ENCODE measurements at regions not wholly inside any gene's neighbourhood (a gene's known extent, or its start where the extent isn't known, plus 50 kb on each side); places are given as distances from the start of the nearest gene placed in this dataset.

GRCh38 chr1:209249785-209250440 is 333.6 kb upstream of the CAMK1G start:
- no peak overlapping the region for H3K27ac ChIP-seq (ENCODE audit: low read depth, low read length)

GRCh38 chr1:209250861-209251636 is 332.5 kb upstream of the CAMK1G start:
- no peaks in the 10 kb centered on the region for H3K36me3 ChIP-seq (ENCODE audit: control insufficient read depth, insufficient read depth, low read length)
- H3K4me3 Mint-ChIP-seq = no peak overlapping the region
- no peak overlapping the region for H3K4me3 ChIP-seq (ENCODE audit: low read length)
- H3K27ac ChIP-seq (ENCODE audit: low read depth, low read length) = no peak overlapping the region
- H3K36me3 Mint-ChIP-seq (ENCODE audit: low read depth) = no peaks in the 10 kb centered on the region
- H3K9me3 Mint-ChIP-seq = peaks cover 3% of the 10 kb centered on the region
- no peaks in the 10 kb centered on the region for H3K27me3 ChIP-seq (ENCODE audit: control insufficient read depth, insufficient read depth, low read length, poor library complexity, severe bottlenecking)
- no peak for TF ChIP-seq CTCF (conservative IDR thresholded peaks at IDR 0.05)
- H3K27me3 Mint-ChIP-seq (ENCODE audit: insufficient read depth) = peaks cover 1% of the 10 kb centered on the region
- no peaks in the 10 kb centered on the region for H3K4me1 ChIP-seq (ENCODE audit: control insufficient read depth, insufficient read depth, low read length)
- H3K27ac Mint-ChIP-seq = no peak overlapping the region
- H3K9ac ChIP-seq (ENCODE audit: extremely low read depth, low read length, poor library complexity, severe bottlenecking) = no peak overlapping the region
- no peak for DNase-seq
- peaks cover 9% of the 10 kb centered on the region for H3K9me3 ChIP-seq (ENCODE audit: control insufficient read depth, low read length)
- H3K4me1 Mint-ChIP-seq = peaks cover 23% of the 10 kb centered on the region
- WGBS, 2 experiments (ENCODE audit: insufficient coverage in 1 of 2, insufficient read length in 1 of 2) = 95 to 100% methylated on average over 4 of the region's 4 CpGs

More at GRCh38 chr1:209249785-209250440, 333.6 kb upstream of the CAMK1G start:
- H3K9me3 ChIP-seq (ENCODE audit: control insufficient read depth, low read length) = peaks cover 4% of the 10 kb centered on the region
- no peak overlapping the region for H3K4me3 ChIP-seq (ENCODE audit: low read length)
- no peaks in the 10 kb centered on the region for H3K27me3 ChIP-seq (ENCODE audit: control insufficient read depth, insufficient read depth, low read length, poor library complexity, severe bottlenecking)
- peaks cover 5% of the 10 kb centered on the region for H3K27me3 Mint-ChIP-seq (ENCODE audit: insufficient read depth)
- H3K36me3 ChIP-seq (ENCODE audit: control insufficient read depth, insufficient read depth, low read length) = no peaks in the 10 kb centered on the region
- DNase-seq = no peak
- peaks cover 2% of the 10 kb centered on the region for H3K9me3 Mint-ChIP-seq
- H3K9ac ChIP-seq (ENCODE audit: extremely low read depth, low read length, poor library complexity, severe bottlenecking) = no peak overlapping the region
- no peak for TF ChIP-seq CTCF (conservative IDR thresholded peaks at IDR 0.05)
- 77 to 100% methylated on average over 3 to 6 of the region's 8 CpGs for WGBS, 2 experiments (ENCODE audit: insufficient coverage in 1 of 2, insufficient read length in 1 of 2)
- H3K4me1 ChIP-seq (ENCODE audit: control insufficient read depth, insufficient read depth, low read length) = no peaks in the 10 kb centered on the region
- H3K27ac Mint-ChIP-seq = no peak overlapping the region
- H3K36me3 Mint-ChIP-seq (ENCODE audit: low read depth) = no peaks in the 10 kb centered on the region
- H3K4me3 Mint-ChIP-seq = no peak overlapping the region
- H3K4me1 Mint-ChIP-seq = peaks cover 23% of the 10 kb centered on the region

- Histone ChIP-seq H3K9me3 (ENCODE audit: control insufficient read depth, low read length) (peaks cover 49% of the 10 kb centered on the region), H3K9ac (ENCODE audit: extremely low read depth, low read length, poor library complexity, severe bottlenecking) (no peak overlapping the region), H3K4me1 (ENCODE audit: control insufficient read depth, insufficient read depth, low read length) (no peaks in the 10 kb centered on the region), H3K36me3 (ENCODE audit: control insufficient read depth, insufficient read depth, low read length) (no peaks in the 10 kb centered on the region), H3K4me3 (ENCODE audit: low read length) (no peak overlapping the region), H3K27ac (ENCODE audit: low read depth, low read length) (no peak overlapping the region), H3K27me3 (ENCODE audit: control insufficient read depth, insufficient read depth, low read length, poor library complexity, severe bottlenecking) (no peaks in the 10 kb centered on the region)
- whole genome bisulfite sequencing, 2 experiments (ENCODE audit: insufficient coverage in 1 of 2, insufficient read length in 1 of 2) = 94 to 97% methylated on average over 13 to 14 of the region's 14 CpGs
- peaks cover 7% of the 10 kb centered on the region for H3K4me1 Mint-ChIP-seq
- no peak overlapping the region for H3K27ac Mint-ChIP-seq
- TF ChIP-seq CTCF (conservative IDR thresholded peaks at IDR 0.05) = no peak
- DNase-seq = no peak
- H3K36me3 Mint-ChIP-seq (ENCODE audit: low read depth) = peaks cover 21% of the 10 kb centered on the region
- peaks cover 1% of the 10 kb centered on the region for H3K27me3 Mint-ChIP-seq (ENCODE audit: insufficient read depth)
- H3K4me3 Mint-ChIP-seq = no peak overlapping the region
- H3K9me3 Mint-ChIP-seq = peaks cover 48% of the 10 kb centered on the region
These were observed 326.7 kb upstream of the CAMK1G start for GRCh38 chr1:209256766-209257350.

Data from endodermal cell (in vitro differentiated cells).